ENCODE measurements at regions not wholly inside any gene's neighbourhood (a gene's known extent, or its start where the extent isn't known, plus 50 kb on each side); places are given as distances from the start of the nearest gene placed in this dataset.

- no peak for DNase-seq (ENCODE audit: low read depth in 1 of 2, low spot score in 1 of 2)
Measured at GRCh38 chr16:7017006-7017662, 315.5 kb upstream of the RBFOX1 start.

- DNase-seq (ENCODE audit: low read depth in 1 of 2, low spot score in 1 of 2), result no peak
Measured at GRCh38 chr16:7014756-7015155, 317.9 kb upstream of the RBFOX1 start.

DNA sequence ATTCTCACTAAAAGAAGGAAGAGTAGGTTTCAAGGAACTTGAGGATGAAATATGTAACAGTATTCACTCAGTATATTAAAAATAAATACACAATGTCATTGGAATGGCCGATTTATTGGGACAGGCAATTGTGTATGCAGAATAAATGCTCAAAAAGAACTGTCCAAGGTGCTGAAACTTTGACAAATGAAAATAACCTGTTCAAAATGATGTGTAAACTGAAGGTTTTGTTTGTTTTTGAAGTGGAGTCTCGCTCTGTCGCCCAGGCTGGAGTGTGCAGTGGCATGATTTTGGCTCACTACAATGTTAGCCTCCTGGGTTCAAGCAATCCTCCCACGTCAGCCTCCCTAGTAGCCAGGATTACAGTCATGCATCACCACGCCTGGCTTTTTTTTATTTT is 318.7 kb upstream of the RBFOX1 start:
- DNase-seq (ENCODE audit: low read depth in 1 of 2, low spot score in 1 of 2), result no peak

DNA sequence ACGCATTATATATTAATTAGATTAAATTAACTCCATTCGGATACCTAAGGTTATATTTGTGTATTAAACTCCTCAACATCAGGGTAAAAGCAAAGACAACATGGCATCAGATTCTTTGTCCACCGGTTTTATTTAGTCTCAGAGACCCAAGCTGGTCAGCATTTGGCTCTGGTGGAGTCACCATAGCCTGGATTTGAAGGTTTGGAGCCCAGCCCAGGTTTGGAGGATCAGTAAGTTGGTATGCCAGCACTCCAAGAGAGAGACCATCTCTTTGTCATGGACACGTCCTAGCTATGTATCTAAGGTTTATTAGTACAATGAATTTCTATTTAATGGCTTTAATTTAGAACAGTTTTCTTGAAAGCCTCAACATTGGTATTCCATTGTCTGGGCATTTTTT is 328.4 kb upstream of the RBFOX1 start:
- DNase-seq (ENCODE audit: low read depth in 1 of 2, low spot score in 1 of 2), result no peak

DNA sequence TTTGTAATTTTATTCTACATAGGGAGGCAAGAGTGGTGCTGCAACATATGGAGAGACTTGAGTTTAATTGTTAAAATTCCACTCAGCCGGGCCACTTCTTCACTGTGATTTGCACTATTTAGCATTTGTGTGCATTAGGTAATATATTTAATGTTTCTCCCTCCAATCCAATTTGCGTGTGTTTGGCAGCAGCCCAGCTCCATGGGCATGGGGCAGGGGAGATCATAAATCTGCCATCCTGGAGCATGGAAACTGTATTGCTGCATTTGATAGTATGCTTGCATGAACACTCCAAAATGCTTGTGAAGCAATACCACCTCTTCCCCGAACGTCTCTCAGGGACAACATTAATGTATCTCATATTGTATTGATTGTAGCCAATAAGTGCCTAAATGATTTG is 339.1 kb upstream of the RBFOX1 start:
- no peak for DNase-seq (ENCODE audit: low read depth in 1 of 2, low spot score in 1 of 2)

DNA sequence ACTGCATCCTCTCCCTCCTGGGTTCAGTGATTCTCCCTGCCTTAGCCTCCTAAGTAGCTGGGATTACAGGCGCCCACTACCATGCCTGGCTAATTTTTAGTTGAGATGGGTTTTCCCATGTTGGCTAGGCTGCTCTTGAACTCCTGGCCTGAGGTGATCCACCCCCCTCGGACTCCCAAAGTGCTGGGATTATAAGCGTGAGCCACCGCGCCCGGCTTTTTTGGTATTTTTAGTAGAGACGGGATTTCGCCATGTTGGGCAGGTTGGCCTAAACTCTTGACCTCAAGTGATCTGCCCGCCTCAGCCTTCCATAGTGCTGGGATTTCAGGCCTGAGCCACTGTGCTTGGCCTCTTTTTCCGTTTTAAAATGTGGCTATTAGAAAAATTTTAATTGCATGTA is 343.8 kb upstream of the RBFOX1 start:
- no peak for DNase-seq (ENCODE audit: low read depth in 1 of 2, low spot score in 1 of 2)

DNA sequence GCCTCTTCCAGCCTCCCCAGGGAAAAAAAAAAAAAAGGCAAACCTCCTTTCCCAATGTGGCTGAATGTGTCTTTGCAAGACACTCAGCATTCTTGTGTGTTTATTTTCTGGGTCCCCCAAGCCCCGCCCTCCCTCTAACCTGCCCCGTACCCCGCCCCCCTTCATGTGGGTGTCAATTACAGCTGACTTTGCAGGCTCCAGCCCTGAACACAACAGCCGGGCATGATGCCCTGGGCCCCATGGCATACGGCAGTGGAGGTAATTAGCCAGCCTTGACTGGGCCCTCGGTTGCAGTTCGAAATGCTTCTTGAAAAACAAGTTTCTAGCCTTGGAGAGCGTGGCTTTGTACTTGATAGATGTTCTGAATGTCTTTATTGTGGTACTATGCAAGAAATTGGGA is 354.7 kb upstream of the RBFOX1 start:
- no peak for DNase-seq (ENCODE audit: low read depth in 1 of 2, low spot score in 1 of 2)

DNA sequence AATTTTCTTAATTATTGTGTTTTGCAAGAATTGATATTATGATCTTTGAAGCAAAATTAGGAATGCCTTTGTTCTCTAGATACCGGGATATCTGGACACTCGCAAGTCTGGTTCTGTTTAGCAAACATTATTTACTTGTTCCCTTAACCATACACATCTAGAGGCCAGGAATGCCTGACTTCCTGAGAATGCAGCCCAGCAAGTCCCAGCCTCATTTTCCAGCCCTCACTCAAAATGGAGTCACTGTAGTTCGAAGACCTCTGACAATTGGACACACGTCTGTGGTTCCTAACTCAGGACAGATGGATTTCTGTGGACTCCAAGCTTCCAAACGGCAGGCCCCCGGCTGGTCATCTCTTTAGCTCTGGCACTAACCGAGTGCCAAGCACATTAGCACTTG is 355.4 kb upstream of the RBFOX1 start:
- DNase-seq (ENCODE audit: low read depth in 1 of 2, low spot score in 1 of 2), result no peak

DNA sequence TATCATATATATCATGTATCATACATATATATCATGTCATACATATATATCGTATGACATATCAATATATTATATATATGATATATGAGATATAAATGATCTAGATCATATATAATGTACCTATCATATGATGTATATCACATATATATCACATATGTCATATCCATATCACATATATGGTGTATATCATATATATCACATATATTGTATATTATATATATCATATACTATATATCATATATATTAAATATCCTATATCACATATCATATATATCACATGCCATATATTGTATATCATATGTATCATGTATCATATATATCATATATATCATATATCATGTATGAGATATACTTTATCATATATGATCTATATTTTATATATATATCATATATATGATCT is 355.9 kb upstream of the RBFOX1 start:
- no peak for DNase-seq (ENCODE audit: low read depth in 1 of 2, low spot score in 1 of 2)

GRCh38 chr16:6970171-6970857 is 362.3 kb upstream of the RBFOX1 start:
- DNase-seq (ENCODE audit: low read depth in 1 of 2, low spot score in 1 of 2), result no peak

- DNase-seq (ENCODE audit: low read depth in 1 of 2, low spot score in 1 of 2), result no peak
Measured at GRCh38 chr16:6969594-6969993, 363.1 kb upstream of the RBFOX1 start.

DNA sequence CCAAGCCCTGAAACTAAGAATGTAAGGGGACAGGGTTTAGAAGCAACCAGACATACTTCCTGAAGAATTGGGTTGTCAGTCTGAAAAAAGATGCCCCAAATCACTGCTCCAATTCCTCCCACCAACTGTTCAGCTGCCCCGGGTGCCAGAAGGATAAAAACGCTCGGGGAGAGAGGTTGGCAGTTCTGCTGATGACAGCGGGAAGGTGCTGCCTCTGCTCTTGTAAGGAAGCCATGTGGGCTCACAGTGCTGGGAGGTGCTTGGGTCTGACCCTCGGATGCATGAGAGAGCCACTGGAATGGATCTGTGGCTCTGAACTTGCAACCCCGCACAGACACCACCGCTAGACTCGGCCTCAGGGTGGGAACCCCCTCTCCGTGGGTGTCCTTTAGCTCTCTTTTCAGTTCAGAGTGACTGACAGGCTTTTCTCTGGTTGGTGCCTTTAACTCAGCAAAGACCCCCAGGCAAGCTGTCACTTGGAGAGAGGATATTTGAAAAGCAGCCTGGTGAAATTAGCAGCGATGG is 364.8 kb upstream of the RBFOX1 start:
- no peak for DNase-seq (ENCODE audit: low read depth in 1 of 2, low spot score in 1 of 2)

DNA sequence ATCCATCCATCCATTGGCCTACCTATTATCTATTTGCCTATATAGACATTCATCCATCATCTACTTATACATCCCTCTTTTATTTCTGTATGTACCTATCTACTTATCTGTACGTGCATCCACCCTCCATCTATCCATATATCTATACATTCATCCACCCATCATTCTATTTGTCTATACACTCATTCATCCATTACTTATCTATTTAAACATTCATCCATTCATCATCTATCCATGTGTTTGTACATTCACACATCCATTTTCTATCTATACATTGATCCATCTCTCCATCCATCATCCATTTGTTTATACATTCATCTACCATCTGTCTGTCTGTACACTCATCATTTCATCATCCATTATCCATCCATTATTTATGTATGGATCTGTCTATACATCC is 365.7 kb upstream of the RBFOX1 start:
- DNase-seq (ENCODE audit: low read depth in 1 of 2, low spot score in 1 of 2), result no peak

- DNase-seq (ENCODE audit: low read depth in 1 of 2, low spot score in 1 of 2), result no peak
Measured at GRCh38 chr16:6964679-6965078, 368.0 kb upstream of the RBFOX1 start.

GRCh38 chr16:6961704-6962103 is 370.9 kb upstream of the RBFOX1 start:
- no peak for DNase-seq (ENCODE audit: low read depth in 1 of 2, low spot score in 1 of 2)

GRCh38 chr16:6958184-6958583 is 374.5 kb upstream of the RBFOX1 start:
- DNase-seq (ENCODE audit: low read depth in 1 of 2, low spot score in 1 of 2), result no peak

GRCh38 chr16:6957681-6958080 is 375.0 kb upstream of the RBFOX1 start:
- no peak for DNase-seq (ENCODE audit: low read depth in 1 of 2, low spot score in 1 of 2)

GRCh38 chr16:6956511-6956910 is 376.1 kb upstream of the RBFOX1 start:
- DNase-seq (ENCODE audit: low read depth in 1 of 2, low spot score in 1 of 2), result no peak

DNA sequence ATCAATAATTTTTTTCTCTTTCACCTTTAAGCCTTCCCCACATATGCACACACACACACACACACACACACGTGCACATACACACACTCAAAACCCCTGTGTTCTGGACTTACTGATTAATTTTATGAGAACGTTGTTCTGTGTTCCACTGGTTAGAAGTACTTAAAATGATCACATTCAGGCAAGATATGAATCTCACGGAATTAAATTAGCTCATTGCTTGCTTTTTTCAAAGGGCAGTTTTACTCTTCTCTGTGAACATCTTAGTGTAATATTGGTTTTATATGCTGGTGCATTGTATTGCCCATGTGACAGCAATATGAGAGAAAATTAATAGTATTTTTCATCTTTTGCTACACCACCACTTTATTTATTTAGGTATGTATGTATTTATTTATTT is 377.3 kb upstream of the RBFOX1 start:
- no peak for DNase-seq (ENCODE audit: low read depth in 1 of 2, low spot score in 1 of 2)

GRCh38 chr16:6949240-6949639 is 383.4 kb upstream of the RBFOX1 start:
- DNase-seq (ENCODE audit: low read depth in 1 of 2, low spot score in 1 of 2), result no peak

GRCh38 chr16:6947291-6947690 is 385.4 kb upstream of the RBFOX1 start:
- no peak for DNase-seq (ENCODE audit: low read depth in 1 of 2, low spot score in 1 of 2)

DNA sequence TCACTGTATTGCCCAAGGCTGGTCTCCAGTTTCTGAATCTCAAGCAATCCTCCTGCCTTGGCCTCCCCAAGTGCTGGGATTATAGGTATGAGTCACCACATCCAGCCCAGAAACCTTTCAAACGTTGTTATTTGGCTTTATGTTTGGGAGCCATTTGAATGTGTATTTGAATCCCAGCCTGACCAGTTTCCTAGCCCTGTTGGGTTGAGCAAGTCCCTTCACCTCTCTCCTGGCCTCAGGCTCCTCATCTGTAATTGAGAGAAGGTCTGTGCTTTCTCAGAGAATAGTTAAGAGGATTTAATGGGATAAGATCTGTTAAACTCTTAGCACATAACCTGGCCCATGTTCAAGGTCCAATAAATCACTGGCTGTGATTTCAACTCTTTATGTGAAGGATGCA is 385.8 kb upstream of the RBFOX1 start:
- no peak for DNase-seq (ENCODE audit: low read depth in 1 of 2, low spot score in 1 of 2)

- DNase-seq (ENCODE audit: low read depth in 1 of 2, low spot score in 1 of 2), result no peak
Measured at GRCh38 chr16:6946106-6946505, 386.5 kb upstream of the RBFOX1 start.

Measured in activated CD4-positive, alpha-beta T cell treated with anti-CD3 and anti-CD28 coated beads, Interleukin-2, amount 50 U/mL, for 24 hours (primary cell).